GM18520 (cell line): ENCODE measurements at regions not wholly inside any gene's neighbourhood (a gene's known extent, or its start where the extent isn't known, plus 50 kb on each side); places are given as distances from the start of the nearest gene placed in this dataset.
"Not testable (repeated sequence)": the region's sequence is repeated elsewhere in the genome, so short reads cannot be mapped to it uniquely, and the experiment has no call there.

Source experiments
- ATAC-seq: cut with Tn5 transposase; IDR thresholded peaks from one replicate; pipeline ENCODE4 v1.9.1; 2021; ENCODE audit not compliant: unreplicated experiment

DNA sequence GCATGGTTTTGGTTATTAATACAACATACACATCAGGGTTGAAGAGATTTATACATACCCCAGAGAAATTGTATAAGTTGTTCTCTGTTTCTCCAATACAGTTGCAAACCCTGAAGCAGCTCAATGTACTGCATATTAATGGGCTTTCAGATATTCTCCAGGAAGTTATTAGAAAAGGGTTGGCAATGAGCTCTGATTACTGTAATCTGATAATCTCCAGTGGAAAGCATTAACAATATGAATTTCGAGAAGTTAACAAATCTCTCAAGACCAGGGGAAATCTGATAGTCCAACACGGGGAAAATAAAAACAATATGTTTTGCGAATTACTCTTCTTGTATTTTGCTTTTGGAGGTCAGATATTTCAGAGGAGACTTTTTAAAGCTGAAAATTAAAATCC lies 950.1 kb downstream of the TBL1XR1 start:
- no peak for ATAC-seq

DNA sequence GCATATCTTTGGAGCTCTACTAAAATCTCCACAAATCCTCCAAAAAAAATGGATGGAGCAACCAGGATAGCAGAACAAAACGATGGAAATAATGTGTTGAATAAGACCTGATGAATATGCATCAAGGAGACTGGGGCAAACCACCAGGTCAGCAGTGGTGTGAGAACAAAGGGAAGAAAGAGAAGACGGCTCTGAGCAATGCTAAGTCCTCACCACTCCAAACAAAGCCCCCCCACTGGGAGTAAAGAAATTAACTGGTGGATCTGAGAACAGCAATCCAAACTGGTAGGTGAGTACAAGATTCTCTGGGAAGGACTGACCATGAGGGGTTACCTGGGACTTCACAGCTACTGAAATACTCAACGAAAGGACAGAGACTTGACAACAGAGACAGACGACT lies 977.3 kb downstream of the TBL1XR1 start:
- no peak for ATAC-seq

- ATAC-seq: no peak
These were observed 982.5 kb downstream of the TBL1XR1 start for GRCh38 chr3:176214758-176215157.

DNA sequence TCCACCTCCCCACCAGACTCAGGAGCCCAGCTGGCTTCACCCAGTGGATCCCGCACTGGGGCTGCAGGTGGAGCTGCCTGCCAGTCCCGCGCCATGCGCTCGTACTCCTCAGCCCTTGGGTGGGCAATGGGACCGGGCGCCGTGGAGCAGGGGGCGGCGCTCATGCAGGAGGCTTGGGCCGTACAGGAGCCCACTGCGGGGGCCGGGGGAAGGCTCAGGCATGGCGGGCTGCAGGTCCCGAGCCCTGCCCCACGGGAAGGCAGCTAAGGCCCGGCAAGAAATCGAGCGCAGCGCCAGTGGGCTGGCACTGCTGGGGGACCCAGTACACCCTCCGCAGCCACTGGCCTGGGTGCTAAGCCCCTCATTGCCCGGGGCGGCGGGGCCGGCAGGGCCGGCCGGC lies 984.0 kb downstream of the TBL1XR1 start:
- not testable (repeated sequence) for ATAC-seq

- no peak for ATAC-seq
These were observed 988.4 kb downstream of the TBL1XR1 start for GRCh38 chr3:176208915-176209314.

DNA sequence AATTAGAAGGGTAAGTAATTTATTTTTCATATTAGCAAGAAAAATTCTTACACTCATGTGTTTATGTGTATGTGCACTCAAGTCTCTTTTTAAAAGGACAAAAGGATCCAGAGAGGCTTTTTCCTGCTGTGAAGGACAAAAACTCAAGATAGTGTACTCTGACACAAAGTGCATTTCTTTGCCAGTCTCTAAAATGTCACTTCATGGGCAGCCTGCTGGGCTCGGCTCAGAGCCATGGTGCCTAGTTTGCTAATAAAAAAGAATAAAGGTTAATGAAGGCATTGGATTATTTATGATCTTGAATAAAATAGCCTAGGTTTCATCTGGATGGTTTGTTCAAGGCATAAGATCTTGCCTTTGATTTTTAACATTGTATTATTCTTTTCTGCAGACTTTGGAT lies 989.0 kb downstream of the TBL1XR1 start:
- ATAC-seq: no peak

- no peak for ATAC-seq
These were observed 990.5 kb downstream of the TBL1XR1 start for GRCh38 chr3:176206809-176207208.

DNA sequence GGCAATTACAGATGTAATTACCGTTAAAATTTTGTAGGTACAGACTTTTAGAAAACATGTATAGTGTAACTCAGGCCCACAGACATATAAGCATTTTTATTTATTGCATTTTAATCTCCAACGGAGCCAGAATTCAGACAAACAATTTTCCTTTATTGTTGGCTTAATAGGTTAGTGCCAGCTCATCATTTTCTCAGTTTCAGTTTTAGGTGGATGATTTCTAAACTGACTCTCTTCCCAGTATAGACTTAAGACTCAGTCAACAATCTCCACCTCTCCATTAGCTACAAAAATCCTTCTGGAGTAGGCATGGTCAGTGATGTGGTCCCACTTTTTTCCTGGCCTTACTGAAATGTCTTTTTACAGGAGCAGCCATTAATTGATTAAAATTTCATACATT lies 994.6 kb downstream of the TBL1XR1 start:
- no peak for ATAC-seq

DNA sequence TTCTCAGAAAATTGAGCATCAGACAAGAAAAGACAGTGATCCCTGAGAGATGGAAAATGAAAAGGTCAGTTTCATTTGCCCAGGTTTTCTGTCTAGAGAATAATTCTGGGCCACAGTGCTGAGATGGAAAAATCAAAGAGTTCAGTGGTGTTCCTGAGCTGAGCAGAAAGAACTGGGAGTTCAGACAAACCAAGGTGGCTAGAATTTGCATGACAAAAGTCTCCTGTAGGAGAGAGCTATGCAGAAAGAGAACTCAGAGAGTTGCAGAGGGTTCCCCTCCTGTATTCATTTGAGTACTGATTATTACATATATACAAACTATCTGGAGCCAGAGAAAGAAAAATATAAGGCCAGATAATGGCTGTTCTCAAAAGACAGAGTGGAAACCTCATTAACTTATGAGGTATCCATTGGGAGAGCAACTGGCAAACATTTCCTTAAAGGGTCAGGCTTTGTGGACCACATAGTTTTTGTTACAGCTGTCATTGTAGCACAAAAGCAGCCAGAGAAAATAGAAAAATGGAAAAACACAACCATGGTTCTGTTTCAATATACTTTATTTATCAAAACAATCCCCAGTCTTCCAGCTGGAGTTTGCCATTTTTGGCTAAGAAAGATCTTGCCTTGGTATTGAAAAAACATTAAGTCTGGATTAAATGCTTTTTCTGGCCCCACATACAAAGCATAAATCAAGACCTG lies 1004.1 kb downstream of the TBL1XR1 start:
- no peak for ATAC-seq

DNA sequence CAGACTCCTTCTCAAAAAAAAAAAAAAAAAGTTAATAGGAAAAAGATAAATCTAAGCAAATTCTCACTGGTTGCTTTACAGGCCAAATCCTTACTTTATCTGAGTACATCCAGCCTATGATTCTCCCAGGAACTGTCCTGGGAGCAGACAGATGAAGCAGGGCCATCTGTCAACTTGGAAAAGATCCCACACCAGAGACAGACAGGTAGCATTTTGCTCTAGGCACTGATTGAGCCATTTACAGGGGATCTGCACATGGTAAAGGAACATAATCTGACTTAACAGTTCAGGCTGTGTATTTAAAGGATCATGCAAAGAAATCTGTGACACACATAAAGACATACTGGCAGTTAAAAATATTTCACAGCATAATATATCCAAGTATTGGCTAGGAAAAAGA lies 1006.5 kb downstream of the TBL1XR1 start:
- ATAC-seq: no peak

GRCh38 chr3:176183181-176183580 lies 1014.1 kb downstream of the TBL1XR1 start:
- no peak for ATAC-seq

GRCh38 chr3:176174060-176174459 lies 1023.2 kb downstream of the TBL1XR1 start:
- no peak for ATAC-seq

DNA sequence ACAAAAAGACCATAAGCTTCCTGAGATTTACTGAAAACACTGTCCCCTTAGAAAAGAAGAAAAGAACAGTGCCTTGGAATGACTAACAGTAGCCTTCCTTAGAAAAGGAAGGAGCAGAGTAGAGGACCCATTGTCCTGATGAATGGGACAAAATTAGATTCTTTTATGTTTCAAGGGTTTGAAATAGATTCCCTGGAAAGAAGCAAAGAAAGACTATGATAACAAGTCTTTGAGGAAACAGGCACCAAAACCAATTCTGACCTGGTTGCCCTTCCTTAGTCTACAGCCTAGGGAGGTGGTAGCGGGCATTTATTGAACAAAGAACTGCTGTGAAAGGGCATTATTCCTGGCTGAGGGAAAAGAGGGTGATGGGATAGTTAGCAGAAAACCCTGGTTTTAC lies 1024.8 kb downstream of the TBL1XR1 start:
- ATAC-seq: no peak

- no peak for ATAC-seq
These were observed 1030.0 kb downstream of the TBL1XR1 start for GRCh38 chr3:176167272-176167671.

GRCh38 chr3:176160997-176161396 lies 1036.3 kb downstream of the TBL1XR1 start:
- no peak for ATAC-seq

GRCh38 chr3:176159796-176160195 lies 1037.5 kb downstream of the TBL1XR1 start:
- ATAC-seq: no peak

GRCh38 chr3:176155012-176155411 lies 1042.3 kb downstream of the TBL1XR1 start:
- ATAC-seq: no peak

- ATAC-seq: no peak
These were observed 1047.7 kb downstream of the TBL1XR1 start for GRCh38 chr3:176149567-176149966.

GRCh38 chr3:176147251-176147650 lies 1050.0 kb downstream of the TBL1XR1 start:
- no peak for ATAC-seq

- no peak for ATAC-seq
These were observed 1055.4 kb downstream of the TBL1XR1 start for GRCh38 chr3:176141837-176142236.

DNA sequence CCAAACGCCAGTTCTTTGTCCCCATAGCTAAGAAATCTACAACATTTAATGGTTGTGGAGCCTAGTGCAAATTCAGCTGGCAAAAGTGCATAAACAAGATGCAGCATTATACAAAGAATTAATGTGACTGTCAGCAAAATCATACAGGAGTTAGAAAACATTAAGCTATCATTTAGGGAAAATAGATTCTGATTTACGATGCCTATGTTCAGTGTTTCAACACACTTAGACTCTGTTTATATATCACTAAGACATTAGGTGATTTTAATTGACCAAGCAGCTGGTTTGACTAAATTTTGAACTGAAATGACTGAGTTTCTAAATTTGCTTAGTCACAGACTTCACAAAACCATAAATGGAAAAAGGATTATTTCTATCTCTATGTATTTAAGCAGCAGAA lies 1076.8 kb downstream of the TBL1XR1 start:
- no peak for ATAC-seq

DNA sequence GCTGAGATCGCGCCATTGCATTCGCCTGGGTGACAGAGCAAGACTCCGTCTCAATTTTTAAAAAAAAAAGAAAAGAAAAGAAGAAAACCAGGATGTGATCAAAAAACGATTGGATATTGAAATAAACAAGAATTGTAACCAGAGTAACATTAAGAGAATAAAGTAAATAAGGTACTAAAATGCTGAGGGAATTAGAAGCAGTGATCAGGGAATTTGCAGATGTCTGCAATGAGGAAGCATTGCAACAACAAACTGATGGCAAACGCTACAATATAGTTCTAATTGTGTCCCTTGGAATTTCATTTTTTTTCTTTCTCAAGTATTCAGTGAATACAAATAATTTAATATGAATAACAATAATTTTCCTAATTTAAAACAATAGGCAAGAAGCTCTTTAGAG lies 1077.5 kb downstream of the TBL1XR1 start:
- no peak for ATAC-seq

- no peak for ATAC-seq
These were observed 1090.9 kb downstream of the TBL1XR1 start for GRCh38 chr3:176106380-176106779.
